HUES6 (cell line): ENCODE measurements at regions not wholly inside any gene's neighbourhood (a gene's known extent, or its start where the extent isn't known, plus 50 kb on each side); places are given as distances from the start of the nearest gene placed in this dataset.

Source experiments
- H3K27ac ChIP-seq: 2 replicates; pipeline ENCODE4 v1.7.0; 2013; ENCODE audit warnings: low read depth, mild to moderate bottlenecking, low read length, inconsistent platforms
- H3K27me3 ChIP-seq: 2 replicates; pipeline ENCODE4 v1.6.1; 2013; ENCODE audit warnings: low read length; ENCODE audit not compliant: control insufficient read depth, insufficient read depth
- H3K36me3 ChIP-seq: 2 replicates; pipeline ENCODE4 v1.6.1; 2013; ENCODE audit warnings: low read length; ENCODE audit not compliant: control insufficient read depth, insufficient read depth
- H3K4me1 ChIP-seq: 2 replicates; pipeline ENCODE4 v1.6.1; 2013; ENCODE audit warnings: low read length; ENCODE audit not compliant: control insufficient read depth, insufficient read depth
- H3K4me3 ChIP-seq: 2 replicates; pipeline ENCODE4 v1.5.1; 2013; ENCODE audit warnings: low read depth, low read length
- H3K9ac ChIP-seq: one replicate; pipeline ENCODE4 v1.6.1; 2013; ENCODE audit warnings: mild to moderate bottlenecking, low read length
- H3K9me3 ChIP-seq: 2 replicates; pipeline ENCODE4 v1.6.1; 2013; ENCODE audit warnings: low read depth, low read length; ENCODE audit not compliant: control insufficient read depth, insufficient read depth

DNA sequence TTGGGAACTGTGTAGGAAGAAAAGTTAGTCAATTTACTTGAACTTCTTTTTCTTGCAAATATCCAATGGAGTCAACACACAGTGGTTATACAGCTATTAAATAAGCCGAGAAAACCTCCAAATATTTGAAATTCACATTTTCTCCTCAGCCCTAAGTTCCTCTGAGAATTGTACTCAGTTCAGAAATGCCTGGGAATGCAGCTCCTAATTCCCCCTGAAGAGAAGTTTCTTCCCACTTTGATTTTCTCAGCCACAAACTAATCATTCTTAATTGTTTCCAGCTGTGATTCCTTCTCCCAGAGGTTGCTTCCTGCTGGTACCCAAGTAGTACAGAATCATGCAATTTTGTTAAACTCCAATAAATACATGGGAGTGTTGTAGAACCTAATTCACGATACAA, 246.1 kb upstream of the MIR17HG start:
- Histone ChIP-seq H3K27ac (no peak overlapping the region), H3K4me3 (no peak overlapping the region), H3K36me3 (no peaks in the 10 kb centered on the region), H3K27me3 (no peaks in the 10 kb centered on the region), H3K4me1 (no peaks in the 10 kb centered on the region), H3K9me3 (no peaks in the 10 kb centered on the region), H3K9ac (no peak overlapping the region)

DNA sequence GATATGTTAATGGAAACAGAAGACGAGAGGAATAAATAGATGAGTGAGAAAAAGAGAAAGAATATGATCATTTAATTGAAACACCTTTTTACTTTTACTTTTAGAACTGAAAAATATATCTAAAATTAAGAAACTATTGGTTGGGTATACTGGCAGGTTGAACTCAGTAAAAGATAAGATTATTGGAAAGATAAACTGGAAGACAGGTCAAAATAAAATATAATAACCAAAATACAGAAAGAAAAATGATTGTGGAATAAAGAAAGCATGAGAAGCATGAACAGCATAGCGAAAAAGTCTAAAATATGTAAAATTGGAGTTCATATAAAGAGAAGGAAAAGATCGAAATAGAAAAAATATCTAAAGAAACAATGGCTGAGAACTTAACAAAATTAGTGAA, 242.2 kb upstream of the MIR17HG start:
- Histone ChIP-seq H3K36me3 (no peaks in the 10 kb centered on the region), H3K9me3 (peaks cover 2% of the 10 kb centered on the region; the same call in 1 of the 2 replicates), H3K4me1 (no peaks in the 10 kb centered on the region), H3K27me3 (no peaks in the 10 kb centered on the region), H3K27ac (no peak overlapping the region), H3K4me3 (no peak overlapping the region), H3K9ac (no peak overlapping the region)

DNA sequence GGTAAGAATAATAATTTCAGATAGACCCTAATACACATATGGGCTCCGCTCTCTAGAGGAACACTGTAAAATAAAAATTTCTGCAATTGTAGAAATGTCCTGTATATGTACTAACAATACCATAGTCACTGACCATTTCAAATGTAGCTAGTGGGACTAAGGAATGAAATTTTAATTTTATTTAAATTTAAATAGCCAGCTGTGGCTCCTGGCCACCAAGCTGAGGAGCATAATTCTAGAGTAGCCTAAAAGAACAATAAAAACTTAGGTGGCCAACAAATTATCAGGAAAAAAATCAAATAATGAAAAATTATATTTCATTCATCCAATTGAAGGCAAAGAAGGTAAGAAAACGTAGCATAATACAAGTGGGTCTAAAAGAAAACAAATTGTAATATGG, 240.9 kb upstream of the MIR17HG start:
- Histone ChIP-seq H3K4me3 (no peak overlapping the region), H3K9ac (no peak overlapping the region), H3K27me3 (no peaks in the 10 kb centered on the region), H3K36me3 (no peaks in the 10 kb centered on the region), H3K9me3 (peaks cover 2% of the 10 kb centered on the region; the same call in 1 of the 2 replicates), H3K27ac (no peak overlapping the region), H3K4me1 (no peaks in the 10 kb centered on the region)

DNA sequence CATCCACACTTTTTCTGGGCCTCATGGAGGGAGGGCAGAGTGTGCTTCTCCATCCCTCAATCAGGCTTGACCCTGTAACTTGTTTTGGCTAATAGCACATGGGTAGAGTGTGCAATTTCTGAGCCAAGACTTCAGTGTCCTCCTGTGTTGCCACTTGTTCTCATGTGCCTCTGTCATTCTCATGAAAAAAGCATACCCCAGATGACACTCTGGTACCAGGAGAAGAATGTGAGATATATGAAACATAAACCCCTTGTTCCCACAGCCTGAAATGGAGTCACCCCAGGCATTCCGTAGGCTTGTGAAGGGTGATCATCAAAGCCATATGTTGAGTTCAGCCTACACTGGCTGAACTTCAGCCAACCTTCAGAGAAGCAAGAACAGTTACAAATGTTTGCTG, 239.2 kb upstream of the MIR17HG start:
- Histone ChIP-seq H3K9me3 (peaks cover 2% of the 10 kb centered on the region; the same call in 1 of the 2 replicates), H3K27me3 (no peaks in the 10 kb centered on the region), H3K4me3 (no peak overlapping the region), H3K27ac (no peak overlapping the region), H3K9ac (no peak overlapping the region), H3K36me3 (no peaks in the 10 kb centered on the region), H3K4me1 (no peaks in the 10 kb centered on the region)

DNA sequence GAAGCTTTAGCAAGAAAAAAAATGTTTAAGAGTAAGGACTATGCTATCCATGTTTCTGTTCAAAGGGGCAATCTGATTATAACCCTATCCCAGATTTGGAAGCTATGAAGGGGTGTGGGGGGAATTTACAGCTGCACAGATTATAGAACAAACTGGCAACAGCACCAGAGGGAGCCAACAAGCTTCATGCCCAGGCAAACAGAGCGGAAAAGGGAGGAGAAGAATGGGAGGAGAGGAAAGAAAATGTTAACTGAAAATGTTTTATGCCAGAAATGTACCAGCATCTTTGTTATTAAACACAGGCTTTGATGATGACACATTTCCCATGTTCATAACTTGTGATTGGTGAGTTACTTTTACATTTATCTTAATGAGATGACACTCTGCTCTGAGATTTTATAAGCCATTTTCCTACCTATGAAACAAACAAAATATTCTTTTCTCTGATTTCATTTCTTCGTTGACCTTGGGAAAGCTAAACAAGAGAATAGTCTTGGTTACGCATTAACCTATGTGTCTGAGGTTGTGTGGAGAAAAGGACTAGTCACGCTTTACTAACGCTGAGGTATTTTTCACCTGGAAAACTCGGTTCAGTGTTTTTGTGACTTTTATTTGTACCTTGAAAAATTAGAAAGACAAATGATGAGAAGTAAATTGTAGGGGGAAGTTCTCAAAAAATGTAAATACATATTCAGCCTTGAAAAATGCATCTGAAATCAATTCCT, 235.8 kb upstream of the MIR17HG start:
- no peak overlapping the region for H3K9ac ChIP-seq
- H3K27me3 ChIP-seq: no peaks in the 10 kb centered on the region
- no peaks in the 10 kb centered on the region for H3K4me1 ChIP-seq
- no peak overlapping the region for H3K4me3 ChIP-seq
- peaks cover 2% of the 10 kb centered on the region; the same call in 1 of the 2 replicates for H3K9me3 ChIP-seq
- H3K36me3 ChIP-seq: no peaks in the 10 kb centered on the region
- H3K27ac ChIP-seq: no peak overlapping the region

DNA sequence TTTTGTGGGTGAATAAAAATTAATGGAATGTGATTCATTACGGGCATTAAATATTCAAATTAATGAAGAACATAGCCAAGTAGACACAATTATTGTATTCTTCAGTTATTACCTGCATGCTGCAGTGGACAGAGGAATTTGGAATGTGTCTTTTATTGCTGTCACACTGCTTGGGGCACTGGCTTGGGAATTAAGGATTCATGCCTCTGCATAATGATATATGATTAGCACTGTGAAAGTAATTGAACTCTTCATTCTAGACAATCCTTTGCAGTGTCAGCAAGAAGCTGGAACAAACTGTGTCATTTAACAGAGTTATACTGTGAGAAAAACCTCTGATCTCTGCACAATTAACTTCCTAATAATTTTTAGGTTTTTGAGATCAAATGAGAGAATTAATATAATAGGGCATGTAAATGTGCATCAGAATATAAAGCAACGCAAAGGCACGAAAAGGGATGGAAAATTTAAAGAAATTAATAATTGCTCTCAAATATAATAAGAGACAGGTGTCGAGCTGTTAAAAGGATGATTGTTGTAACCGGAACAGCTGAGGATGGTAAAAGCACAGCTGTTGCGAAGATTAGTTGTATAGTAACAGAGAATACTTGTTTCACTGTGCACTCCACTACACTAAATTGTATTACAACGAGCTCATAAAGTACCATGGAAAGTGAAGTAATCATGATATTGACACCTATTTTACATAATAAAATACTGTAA, 235.1 kb upstream of the MIR17HG start:
- Histone ChIP-seq H3K9me3 (peaks cover 2% of the 10 kb centered on the region; the same call in 1 of the 2 replicates), H3K27ac (no peak overlapping the region), H3K4me1 (no peaks in the 10 kb centered on the region), H3K4me3 (no peak overlapping the region), H3K36me3 (no peaks in the 10 kb centered on the region), H3K27me3 (no peaks in the 10 kb centered on the region), H3K9ac (no peak overlapping the region)

DNA sequence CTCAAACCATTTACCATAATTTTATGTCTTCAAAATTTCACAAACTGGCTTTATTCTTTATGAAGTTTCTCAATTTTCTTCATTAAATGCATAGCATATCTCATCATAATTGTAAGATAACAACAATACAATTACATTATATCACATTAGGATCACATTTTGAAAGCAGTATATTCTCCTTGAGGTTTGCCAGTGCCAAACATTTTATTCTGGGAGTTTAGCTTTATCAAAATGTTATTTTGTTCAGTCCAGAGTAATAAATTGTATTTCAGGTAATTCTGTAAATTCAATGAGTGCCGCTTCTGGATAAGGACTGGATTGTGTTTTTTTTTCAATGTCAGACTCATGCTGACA, 234.6 kb upstream of the MIR17HG start:
- Histone ChIP-seq H3K4me1 (no peaks in the 10 kb centered on the region), H3K4me3 (no peak overlapping the region), H3K9ac (no peak overlapping the region), H3K27ac (no peak overlapping the region), H3K27me3 (no peaks in the 10 kb centered on the region), H3K36me3 (no peaks in the 10 kb centered on the region), H3K9me3 (peaks cover 2% of the 10 kb centered on the region; the same call in 1 of the 2 replicates)

DNA sequence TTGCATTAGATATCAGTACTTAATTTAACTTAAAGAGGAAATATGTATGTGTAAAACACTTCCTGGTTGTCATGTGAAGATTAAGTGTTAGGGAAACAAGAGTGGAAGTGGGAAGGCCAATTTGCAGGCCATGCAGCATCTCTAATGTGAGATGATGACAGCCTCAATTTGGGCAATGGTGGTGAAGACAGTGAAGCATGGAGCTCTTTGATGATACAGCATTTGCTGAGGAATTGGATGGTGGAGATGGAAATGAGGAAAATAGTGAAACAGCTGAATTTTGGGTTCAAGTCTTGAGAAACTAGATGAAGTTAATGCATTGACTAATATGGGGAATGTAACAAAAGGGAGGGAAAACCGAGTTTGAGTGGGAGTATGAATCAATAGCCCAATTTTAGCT, 231.7 kb upstream of the MIR17HG start:
- Histone ChIP-seq H3K36me3 (no peaks in the 10 kb centered on the region), H3K27me3 (no peaks in the 10 kb centered on the region), H3K27ac (no peak overlapping the region), H3K4me3 (no peak overlapping the region), H3K9ac (no peak overlapping the region), H3K9me3 (no peaks in the 10 kb centered on the region), H3K4me1 (no peaks in the 10 kb centered on the region)

DNA sequence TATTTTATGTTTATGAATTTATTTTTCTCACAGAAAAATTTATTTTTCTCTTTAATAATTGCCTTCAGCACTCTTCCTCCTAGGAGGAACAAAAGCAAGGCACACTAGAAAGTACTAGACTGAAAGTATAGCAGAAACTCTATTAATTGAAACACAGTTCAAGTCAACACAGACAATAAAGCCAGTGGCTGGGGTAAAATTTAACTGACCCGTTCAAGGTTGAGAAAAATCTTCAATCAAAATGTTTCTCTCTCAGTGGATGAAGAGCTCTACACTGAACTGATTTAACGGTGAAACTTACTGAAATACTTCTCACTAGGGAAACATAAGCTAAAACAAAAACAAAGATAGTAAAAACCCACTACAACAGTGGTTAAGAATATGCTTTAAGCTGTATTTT, 230.1 kb upstream of the MIR17HG start:
- no peaks in the 10 kb centered on the region for H3K36me3 ChIP-seq
- no peaks in the 10 kb centered on the region for H3K9me3 ChIP-seq
- no peaks in the 10 kb centered on the region for H3K4me1 ChIP-seq
- no peak overlapping the region for H3K27ac ChIP-seq
- H3K9ac ChIP-seq: no peak overlapping the region
- no peak overlapping the region for H3K4me3 ChIP-seq
- no peaks in the 10 kb centered on the region for H3K27me3 ChIP-seq

DNA sequence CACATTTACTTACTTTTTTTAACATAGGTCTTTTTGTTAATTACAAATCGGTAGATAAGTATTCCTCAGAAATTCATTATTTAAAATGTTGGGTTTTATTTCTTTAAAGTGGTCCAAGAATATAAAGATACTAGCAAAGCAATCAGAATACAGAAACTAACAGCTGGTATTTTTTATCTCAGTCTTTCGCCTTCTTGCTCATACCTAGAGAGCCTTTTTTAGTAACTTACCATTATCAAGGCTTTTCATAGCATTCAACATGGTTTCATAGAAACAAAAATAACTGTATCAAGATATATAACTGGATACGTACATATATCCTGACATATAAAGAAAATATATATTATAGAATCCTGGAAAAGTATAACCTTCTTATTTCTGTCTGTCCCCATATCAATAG, 227.8 kb upstream of the MIR17HG start:
- no peaks in the 10 kb centered on the region for H3K27me3 ChIP-seq
- H3K4me3 ChIP-seq: no peak overlapping the region
- H3K36me3 ChIP-seq: no peaks in the 10 kb centered on the region
- no peak overlapping the region for H3K9ac ChIP-seq
- H3K27ac ChIP-seq: no peak overlapping the region
- no peaks in the 10 kb centered on the region for H3K9me3 ChIP-seq
- peaks cover 10% of the 10 kb centered on the region for H3K4me1 ChIP-seq

DNA sequence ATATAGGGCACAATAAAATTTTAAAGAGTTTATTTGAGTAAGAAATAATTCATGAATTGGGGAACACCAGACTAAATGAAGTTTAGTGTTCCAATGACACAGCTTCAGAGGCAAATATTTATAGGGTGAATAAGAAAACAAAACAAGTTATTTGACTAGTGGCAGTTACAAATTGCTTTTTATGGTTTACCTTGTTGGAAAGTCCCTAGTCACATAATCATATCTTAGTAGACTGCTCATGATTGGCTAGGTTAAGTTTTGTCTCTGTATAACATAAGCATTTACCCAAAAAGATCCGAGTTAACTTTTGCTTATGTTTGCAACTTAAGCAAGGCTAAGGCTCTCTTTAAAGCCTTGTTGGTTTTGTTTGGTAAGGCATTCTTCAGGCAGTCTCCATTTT, 224.7 kb upstream of the MIR17HG start:
- H3K4me1 ChIP-seq: peaks cover 10% of the 10 kb centered on the region
- H3K27ac ChIP-seq: no peak overlapping the region
- no peak overlapping the region for H3K9ac ChIP-seq
- H3K36me3 ChIP-seq: no peaks in the 10 kb centered on the region
- H3K4me3 ChIP-seq: no peak overlapping the region
- H3K9me3 ChIP-seq: no peaks in the 10 kb centered on the region
- H3K27me3 ChIP-seq: no peaks in the 10 kb centered on the region
